Activated CD4-positive, alpha-beta T cell treated with anti-CD3 and anti-CD28 coated beads, Interleukin-2, amount 10 ng/mL, durations not matched to agents 7 days and 5 days (primary cell): ENCODE measurements at regions not wholly inside any gene's neighbourhood (a gene's known extent, or its start where the extent isn't known, plus 50 kb on each side); places are given as distances from the start of the nearest gene placed in this dataset.
"Not testable (repeated sequence)": the region's sequence is repeated elsewhere in the genome, so short reads cannot be mapped to it uniquely, and the experiment has no call there.

Experiments
- CTCF ChIA-PET: fragments of 350-600 bp; sonication (Branson Sonifier 250); formaldehyde crosslinking; loops from one replicate; lab custom pipeline; 2021; ENCODE audit warnings: antibody characterized with exemption; lab: Charles Lee
- POLR2A ChIA-PET: fragments of 350-600 bp; sonication (Branson Sonifier 250); formaldehyde crosslinking; loops from one replicate; lab custom pipeline; 2021; ENCODE audit warnings: antibody characterized with exemption; lab: Charles Lee
- DNase-seq: peaks from one replicate; pipeline ENCODE4 v3.0.0-alpha.2; 2020
- H3K27ac Mint-ChIP-seq: one replicate; pipeline ENCODE4 v1.8.0; 2021; ENCODE audit warnings: mild to moderate bottlenecking, moderate library complexity, mixed read lengths
- H3K27me3 Mint-ChIP-seq: one replicate; pipeline ENCODE4 v1.8.0; 2021; ENCODE audit warnings: mixed read lengths
- H3K36me3 Mint-ChIP-seq: one replicate; pipeline ENCODE4 v1.8.0; 2021; ENCODE audit warnings: low read depth, mixed read lengths
- H3K4me1 Mint-ChIP-seq: one replicate; pipeline ENCODE4 v1.8.0; 2021; ENCODE audit warnings: mixed read lengths
- H3K4me3 Mint-ChIP-seq: one replicate; pipeline ENCODE4 v1.8.0; 2021; ENCODE audit warnings: mild to moderate bottlenecking, moderate library complexity, mixed read lengths
- H3K9me3 Mint-ChIP-seq: one replicate; pipeline ENCODE4 v1.8.0; 2021; ENCODE audit warnings: mixed read lengths

- Mint-ChIP-seq H3K9me3 (peaks cover 6% of the 10 kb centered on the region), H3K27ac (peak overlapping the region; percentile 37), H3K27me3 (peaks cover 5% of the 10 kb centered on the region), H3K36me3 (no peaks in the 10 kb centered on the region), H3K4me1 (peaks cover 7% of the 10 kb centered on the region), H3K4me3 (no peak overlapping the region)
- ChIA-PET CTCF (no interaction called here), POLR2A (no interaction called here)
- no peak for DNase-seq
Observed at GRCh38 chrX:1111601-1112300, 100.7 kb downstream of the CRLF2 start.

GRCh38 chrX:1109580-1110119 is 102.8 kb downstream of the CRLF2 start:
- Mint-ChIP-seq H3K36me3 (no peaks in the 10 kb centered on the region), H3K4me3 (no peak overlapping the region), H3K4me1 (peaks cover 7% of the 10 kb centered on the region), H3K9me3 (peaks cover 6% of the 10 kb centered on the region), H3K27ac (no peak overlapping the region), H3K27me3 (peaks cover 7% of the 10 kb centered on the region)
- no peak for DNase-seq
- ChIA-PET POLR2A (no interaction called here), CTCF (no interaction called here)

- DNase-seq, result no peak
- no peaks in the 10 kb centered on the region for H3K36me3 Mint-ChIP-seq
- ChIA-PET CTCF (no interaction called here), POLR2A (no interaction called here)
- H3K4me3 Mint-ChIP-seq, result no peak overlapping the region
- peaks cover 7% of the 10 kb centered on the region for H3K27me3 Mint-ChIP-seq
- no peak overlapping the region for H3K27ac Mint-ChIP-seq
- peaks cover 6% of the 10 kb centered on the region for H3K9me3 Mint-ChIP-seq
- H3K4me1 Mint-ChIP-seq, result peaks cover 7% of the 10 kb centered on the region
Observed at GRCh38 chrX:1108501-1109445, 103.7 kb downstream of the CRLF2 start.

- peaks cover 6% of the 10 kb centered on the region for H3K9me3 Mint-ChIP-seq
- H3K36me3 Mint-ChIP-seq, result no peaks in the 10 kb centered on the region
- peaks cover 7% of the 10 kb centered on the region for H3K27me3 Mint-ChIP-seq
- ChIA-PET CTCF (no interaction called here), POLR2A (no interaction called here)
- peak overlapping the region; percentile 55 for H3K27ac Mint-ChIP-seq
- DNase-seq, result no peak
- H3K4me1 Mint-ChIP-seq, result peaks cover 3% of the 10 kb centered on the region
- no peak overlapping the region for H3K4me3 Mint-ChIP-seq
Observed at GRCh38 chrX:1106478-1107210, 105.8 kb downstream of the CRLF2 start.

- ChIA-PET POLR2A (no interaction called here), CTCF (no interaction called here)
- Mint-ChIP-seq H3K36me3 (no peaks in the 10 kb centered on the region), H3K27me3 (peaks cover 3% of the 10 kb centered on the region), H3K4me3 (no peak overlapping the region), H3K9me3 (peaks cover 5% of the 10 kb centered on the region), H3K4me1 (no peaks in the 10 kb centered on the region), H3K27ac (no peak overlapping the region)
- no peak for DNase-seq
Observed at GRCh38 chrX:1105671-1106419, 106.6 kb downstream of the CRLF2 start.

- DNase-seq, H3K27me3 Mint-ChIP-seq, H3K36me3 Mint-ChIP-seq, H3K27ac Mint-ChIP-seq, CTCF ChIA-PET, H3K9me3 Mint-ChIP-seq, POLR2A ChIA-PET, H3K4me3 Mint-ChIP-seq, H3K4me1 Mint-ChIP-seq: not testable (repeated sequence)
Observed at GRCh38 chrX:1105031-1105430, 107.4 kb downstream of the CRLF2 start.

- Mint-ChIP-seq H3K4me1 (no peaks in the 10 kb centered on the region), H3K4me3 (no peak overlapping the region), H3K9me3 (no peaks in the 10 kb centered on the region), H3K27ac (no peak overlapping the region), H3K36me3 (no peaks in the 10 kb centered on the region), H3K27me3 (peaks cover 5% of the 10 kb centered on the region)
- POLR2A ChIA-PET, result no interaction called here
- CTCF ChIA-PET, result no interaction called here
- no peak for DNase-seq
Observed at GRCh38 chrX:1103360-1103759, 109.1 kb downstream of the CRLF2 start.

GRCh38 chrX:1102786-1103185 is 109.7 kb downstream of the CRLF2 start:
- Mint-ChIP-seq H3K27me3 (peaks cover 5% of the 10 kb centered on the region), H3K4me1 (no peaks in the 10 kb centered on the region), H3K9me3 (no peaks in the 10 kb centered on the region), H3K36me3 (no peaks in the 10 kb centered on the region), H3K4me3 (no peak overlapping the region), H3K27ac (no peak overlapping the region)
- ChIA-PET CTCF (no interaction called here), POLR2A (no interaction called here)
- DNase-seq, result no peak

GRCh38 chrX:1102221-1102620 is 110.2 kb downstream of the CRLF2 start:
- H3K9me3 Mint-ChIP-seq, H3K27ac Mint-ChIP-seq, POLR2A ChIA-PET, DNase-seq, H3K4me1 Mint-ChIP-seq, H3K27me3 Mint-ChIP-seq, H3K36me3 Mint-ChIP-seq, CTCF ChIA-PET, H3K4me3 Mint-ChIP-seq: not testable (repeated sequence)

- H3K9me3 Mint-ChIP-seq, result peaks cover 11% of the 10 kb centered on the region
- no peak for DNase-seq
- POLR2A ChIA-PET, result no interaction called here
- no peak overlapping the region for H3K4me3 Mint-ChIP-seq
- peaks cover 2% of the 10 kb centered on the region for H3K27me3 Mint-ChIP-seq
- H3K4me1 Mint-ChIP-seq, result peaks cover 2% of the 10 kb centered on the region
- CTCF ChIA-PET, result no interaction called here
- H3K27ac Mint-ChIP-seq, result no peak overlapping the region
- no peaks in the 10 kb centered on the region for H3K36me3 Mint-ChIP-seq
Observed at GRCh38 chrX:1099146-1099770, 113.2 kb downstream of the CRLF2 start.

- ChIA-PET POLR2A (no interaction called here), CTCF (no interaction called here)
- Mint-ChIP-seq H3K9me3 (peaks cover 11% of the 10 kb centered on the region), H3K36me3 (no peaks in the 10 kb centered on the region), H3K4me1 (peaks cover 15% of the 10 kb centered on the region), H3K4me3 (no peak overlapping the region), H3K27me3 (peaks cover 2% of the 10 kb centered on the region), H3K27ac (no peak overlapping the region)
- no peak for DNase-seq
Observed at GRCh38 chrX:1097328-1097727, 115.1 kb downstream of the CRLF2 start.
